NCI-H146 treated with DMSO at 0.1 percent for 48 hours (cell line): ENCODE measurements at regions not wholly inside any gene's neighbourhood (a gene's known extent, or its start where the extent isn't known, plus 50 kb on each side); places are given as distances from the start of the nearest gene placed in this dataset.

Experiments used
- DNase-seq: peaks from one replicate; lab custom pipeline; 2025; ENCODE audit not compliant: unreplicated experiment; lab: John Stamatoyannopoulos, UW

DNA sequence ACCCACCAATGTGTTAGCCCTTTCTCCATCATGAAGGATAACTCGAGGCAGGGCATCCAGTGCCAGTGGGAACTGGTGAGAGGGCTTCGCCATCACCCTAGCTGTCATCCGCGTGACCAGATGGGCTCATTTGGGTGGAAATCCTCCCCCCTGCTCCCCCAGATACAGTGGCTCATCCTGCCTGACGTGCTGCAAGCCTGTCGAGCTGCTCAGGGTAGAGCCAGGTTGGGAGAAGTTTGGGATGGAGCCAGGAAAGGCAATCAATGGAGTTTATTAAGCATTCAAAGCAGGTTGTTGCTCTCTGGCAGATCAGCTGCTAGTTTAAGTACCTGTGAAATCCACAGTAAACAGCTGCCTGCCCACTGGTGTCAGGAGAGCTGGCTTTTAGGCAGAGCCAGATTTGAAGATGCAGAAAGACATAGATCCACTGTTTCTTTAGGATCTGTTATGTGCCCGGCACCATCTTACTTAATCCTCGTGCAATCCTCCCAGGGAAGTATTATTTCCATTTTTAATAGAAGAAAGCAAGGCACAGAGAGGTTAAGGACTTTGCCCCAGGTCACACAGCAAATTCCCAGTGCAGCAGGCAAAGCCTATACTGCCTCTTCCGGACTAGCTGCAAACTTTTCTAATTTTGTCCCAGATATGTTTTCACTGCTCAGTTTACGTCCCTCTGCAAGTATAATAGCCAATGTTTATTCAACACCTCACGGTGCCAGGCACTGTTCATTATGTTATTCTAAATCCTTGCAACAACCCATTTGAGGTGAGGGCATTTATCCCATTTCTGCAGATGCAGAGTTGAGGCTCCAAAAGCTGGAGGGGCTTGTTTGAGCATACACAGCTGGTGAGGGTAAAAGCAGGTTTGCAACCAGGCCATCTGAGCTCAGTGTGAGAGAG lies 54.1 kb upstream of the KCNG1 start:
- no peak for DNase-seq

DNA sequence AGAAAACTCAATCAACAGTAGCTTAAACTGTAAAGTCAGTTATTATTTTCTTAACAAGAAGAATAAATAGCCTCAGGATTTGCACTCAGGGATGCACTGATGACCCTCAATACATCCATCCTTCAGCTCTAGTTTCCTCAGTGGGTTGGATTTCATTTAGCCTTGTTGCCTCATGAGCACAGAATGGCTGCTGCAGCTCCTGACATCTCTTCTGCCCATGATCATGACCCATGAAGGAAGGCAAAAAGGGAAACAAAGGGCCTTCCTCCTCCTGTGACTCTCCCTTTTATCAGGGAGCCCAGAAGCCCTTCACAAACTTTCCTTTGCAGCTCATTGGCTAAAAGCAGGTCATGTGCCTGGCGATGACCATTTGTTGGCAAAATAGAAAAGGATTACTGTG lies 51.2 kb upstream of the KCNG1 start:
- no peak for DNase-seq
